Limb (tissue), 2 donors: ENCODE measurements at regions not wholly inside any gene's neighbourhood (a gene's known extent, or its start where the extent isn't known, plus 50 kb on each side); places are given as distances from the start of the nearest gene placed in this dataset.
"Not testable (repeated sequence)": the region's sequence is repeated elsewhere in the genome, so short reads cannot be mapped to it uniquely, and the experiment has no call there.

Source experiments
- DNase-seq, 2 donors: peaks; one replicate each; pipeline ENCODE4 v3.0.0-alpha.2; 2016; ENCODE audit errors: extremely low spot score in 2 of 2

DNA sequence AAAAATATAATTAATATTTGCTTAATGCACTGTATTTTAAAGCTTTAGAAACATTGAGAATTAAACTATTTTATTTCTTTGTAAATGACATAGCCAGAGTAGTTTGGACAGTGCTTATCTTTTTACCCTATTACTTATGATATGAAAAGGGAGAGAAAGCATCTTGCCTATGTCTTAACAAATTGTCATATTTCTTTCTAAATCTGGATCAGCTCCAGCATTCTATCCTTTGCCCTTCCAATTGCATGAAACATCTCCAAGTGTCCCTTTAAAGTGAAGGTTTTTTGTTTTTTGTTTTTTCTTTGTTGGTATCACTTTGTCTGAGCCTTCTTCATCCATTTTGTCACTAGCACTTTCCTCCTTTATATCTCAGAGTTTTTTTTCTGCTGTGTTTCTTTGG lies 511.6 kb upstream of the FAM174A start:
- no peak for DNase-seq

DNA sequence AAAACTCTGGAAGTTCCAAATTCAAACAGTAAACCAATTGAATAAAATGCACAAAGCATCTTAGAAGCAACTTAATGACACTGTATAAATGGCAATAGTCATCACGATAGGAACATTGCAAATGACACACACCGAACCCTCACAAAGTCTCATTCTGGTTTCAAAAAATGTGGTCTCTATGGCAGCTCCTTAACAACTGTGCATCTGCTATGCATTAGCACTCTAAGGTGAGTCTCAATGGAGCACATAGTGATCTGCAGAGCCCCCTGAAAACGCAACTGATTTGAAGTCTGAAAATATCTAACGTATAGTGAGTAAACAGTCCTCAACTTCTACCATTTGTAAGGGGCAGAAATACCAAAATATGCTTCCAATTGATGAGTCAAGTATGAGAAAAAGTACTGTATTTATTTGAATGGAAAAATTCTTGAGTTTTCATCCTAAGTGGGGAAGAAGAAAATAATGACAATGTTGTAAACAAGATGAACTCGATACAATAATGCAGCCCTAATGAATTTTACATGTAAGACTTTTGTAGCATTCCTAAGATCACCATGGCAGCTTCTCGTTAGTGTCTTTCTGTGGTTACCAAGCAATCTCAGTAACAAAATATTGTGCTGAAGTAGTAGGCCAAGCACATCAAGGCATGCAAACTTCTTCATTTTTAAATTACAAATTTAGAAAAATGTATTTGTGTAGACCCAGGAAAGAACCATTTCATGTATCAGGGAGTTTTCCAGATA lies 517.5 kb upstream of the FAM174A start:
- no peak for DNase-seq

DNA sequence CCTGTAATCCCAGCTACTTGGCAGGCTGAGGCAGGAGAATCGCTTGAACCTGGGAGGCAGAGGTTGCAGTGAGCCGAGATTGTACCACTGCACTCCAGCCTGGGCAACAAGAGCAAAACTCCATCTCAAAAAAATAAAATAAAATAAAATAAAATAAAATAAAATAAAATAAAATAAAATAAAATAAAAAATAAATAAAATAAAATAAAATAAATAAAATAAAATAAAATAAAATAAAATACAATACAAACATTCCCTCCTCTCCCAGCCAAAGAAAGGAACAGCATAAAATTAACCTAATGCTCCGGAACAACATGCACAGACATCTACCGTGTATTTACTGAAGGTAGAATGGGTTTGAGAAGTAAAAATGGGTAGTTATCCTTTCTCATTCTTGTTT lies 521.9 kb upstream of the FAM174A start:
- DNase-seq: not testable (repeated sequence)

DNA sequence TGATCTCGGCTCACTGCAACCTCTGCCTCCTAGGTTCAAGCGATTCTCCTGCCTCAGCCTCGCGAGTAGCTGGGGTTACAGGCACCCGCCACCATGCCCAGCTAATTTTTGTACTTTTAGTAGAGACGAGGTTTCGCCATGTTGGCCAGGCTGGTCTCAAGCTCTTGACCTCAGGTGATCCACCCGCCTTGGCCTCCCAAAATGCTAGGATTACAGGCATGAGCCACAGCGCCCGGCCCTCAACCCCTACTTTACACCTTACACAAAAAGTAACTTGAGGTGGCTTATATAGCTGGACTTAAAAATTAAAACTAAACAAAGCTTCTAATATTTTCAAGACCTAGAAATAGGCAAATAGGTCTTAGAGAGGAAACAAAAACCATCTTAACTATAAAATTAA lies 524.0 kb upstream of the FAM174A start:
- not testable (repeated sequence) for DNase-seq

DNA sequence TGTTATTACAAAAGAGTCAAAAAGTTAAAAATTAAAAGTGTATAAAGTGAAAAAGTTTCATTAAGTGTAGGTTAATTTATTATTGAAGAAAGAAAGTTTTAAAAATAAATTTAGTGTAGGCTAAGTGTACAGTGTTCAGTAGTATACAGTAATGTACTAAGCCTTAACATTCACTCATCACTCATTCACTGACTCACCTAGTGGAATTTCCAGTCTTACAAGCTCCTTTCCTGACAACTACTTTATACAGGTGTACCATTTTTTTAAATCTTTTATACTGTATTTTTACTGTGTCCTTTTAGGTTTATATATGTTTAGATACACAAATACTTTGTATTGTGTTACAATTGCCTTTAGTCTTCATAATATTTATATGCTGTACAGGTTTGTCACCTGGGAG lies 530.2 kb upstream of the FAM174A start:
- DNase-seq: no peak

DNA sequence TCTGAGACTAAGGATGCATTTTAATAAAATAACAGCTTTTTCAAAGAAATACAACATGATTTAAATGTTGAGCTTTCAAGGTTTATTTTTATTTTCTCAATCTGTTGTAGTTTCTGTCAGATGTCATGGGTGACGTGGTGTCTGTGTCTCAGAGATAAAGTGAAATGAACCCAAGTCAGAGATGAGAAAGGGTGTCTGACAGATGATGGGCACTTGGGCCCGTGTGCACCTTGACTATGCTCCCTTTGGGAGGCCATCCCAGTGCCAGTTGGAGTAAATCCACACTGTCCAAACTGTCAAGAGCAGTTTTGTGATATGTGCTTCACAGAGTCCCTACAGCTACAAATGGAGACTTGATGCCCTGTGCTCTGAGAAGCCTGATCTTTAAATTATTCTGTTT lies 536.9 kb upstream of the FAM174A start:
- no peak for DNase-seq

DNA sequence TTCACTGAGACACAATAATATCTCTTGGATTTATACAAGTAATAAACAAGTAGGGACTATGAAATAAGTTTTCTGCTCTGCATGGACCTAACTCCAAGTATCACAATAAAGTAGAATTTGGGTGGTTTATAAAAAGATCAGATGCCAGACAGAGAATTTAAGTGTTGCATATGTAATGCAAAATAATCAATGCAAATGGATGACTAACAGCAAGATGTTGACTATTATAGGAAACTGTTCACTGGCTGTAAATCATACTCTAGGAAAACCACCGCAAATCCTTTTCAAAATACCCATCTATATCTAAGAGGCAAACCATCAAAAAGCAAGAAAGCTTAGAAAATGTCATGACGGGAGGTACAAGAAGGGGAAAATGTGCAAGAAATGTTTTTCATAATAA lies 539.8 kb upstream of the FAM174A start:
- no peak for DNase-seq

DNA sequence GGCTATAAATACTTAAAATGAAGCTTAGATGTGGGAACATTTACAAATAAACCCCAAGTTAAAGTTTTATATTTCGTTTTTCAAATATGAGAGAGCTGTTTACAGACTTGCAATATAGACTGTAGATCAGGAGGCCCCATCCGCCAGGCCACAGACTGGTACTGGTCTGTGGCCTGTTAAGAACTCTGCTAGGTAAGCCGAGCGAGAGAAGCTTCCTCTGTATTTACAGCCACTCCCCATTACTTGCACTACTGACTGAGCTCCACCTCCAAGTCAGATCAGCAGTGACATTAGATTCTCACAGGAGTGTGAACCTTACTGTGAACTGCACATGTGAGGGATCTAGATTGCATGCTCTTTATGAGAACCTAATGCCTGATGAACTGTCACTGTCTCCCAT lies 561.4 kb upstream of the FAM174A start:
- no peak for DNase-seq

DNA sequence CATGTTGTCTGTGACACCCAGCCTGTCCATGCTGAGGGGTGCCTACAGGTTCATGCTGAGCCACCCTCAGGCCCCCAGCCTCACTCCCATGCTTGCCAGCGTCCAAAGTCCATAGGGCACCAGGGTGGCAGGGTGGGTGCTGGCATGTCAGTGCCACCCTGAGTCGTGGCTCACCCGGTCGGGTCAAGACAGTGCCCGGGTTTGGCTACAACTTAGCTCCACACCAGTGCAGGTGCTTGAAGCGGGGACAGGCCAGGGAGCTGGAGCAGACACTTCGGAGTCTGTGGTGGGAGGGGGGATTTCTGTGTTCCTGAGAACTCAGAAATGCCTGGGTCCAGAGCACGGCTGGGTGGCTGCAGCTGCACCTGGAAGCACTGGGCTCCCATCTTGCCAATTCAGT lies 579.2 kb upstream of the FAM174A start:
- DNase-seq: no peak

DNA sequence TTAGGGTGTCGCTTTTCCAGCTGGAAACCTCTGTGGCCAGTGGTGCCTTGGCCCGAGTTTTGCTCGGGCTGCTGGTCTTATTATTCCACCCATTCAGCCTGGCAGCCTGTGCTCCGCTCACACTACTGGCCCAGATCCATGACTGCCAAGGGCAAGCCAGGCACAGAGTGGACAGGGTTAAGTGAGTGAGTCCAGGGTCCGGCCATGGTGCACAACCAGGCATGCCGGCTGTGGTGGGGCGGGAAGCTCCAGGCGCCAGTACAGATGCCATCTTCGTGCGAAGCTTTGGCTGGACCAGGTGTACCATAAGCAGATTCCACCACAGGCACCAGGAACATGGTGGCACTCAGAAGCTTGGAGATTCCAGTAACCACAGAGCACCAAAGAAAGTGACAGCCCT lies 580.2 kb upstream of the FAM174A start:
- DNase-seq: no peak

DNA sequence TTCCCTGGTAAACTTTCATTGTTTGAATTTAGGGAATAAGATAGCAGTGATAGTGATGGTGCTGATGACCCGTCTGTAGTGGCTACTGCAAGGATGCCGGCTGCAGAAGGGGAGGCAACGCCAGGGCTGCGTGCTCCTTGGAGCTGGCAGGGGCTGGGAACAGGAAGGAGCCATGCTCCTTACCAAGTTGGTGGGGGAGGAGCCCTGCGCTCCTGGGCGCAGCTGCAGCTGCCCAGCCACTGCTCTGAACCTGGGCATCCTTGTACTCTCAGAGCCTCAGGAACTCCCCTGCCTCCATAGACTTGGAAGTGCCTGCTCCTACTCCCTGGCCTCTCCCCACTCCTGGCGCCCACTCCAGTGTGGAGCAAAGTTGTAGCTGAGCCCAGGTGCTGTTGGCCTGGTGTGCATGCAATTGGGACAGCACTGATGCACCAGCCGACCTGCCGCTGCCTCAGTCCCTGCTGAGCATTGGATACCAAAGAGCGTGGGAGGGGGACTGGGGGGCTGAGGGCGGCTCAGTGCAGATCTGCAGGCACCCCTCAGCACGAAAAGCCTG lies 585.1 kb upstream of the FAM174A start:
- no peak for DNase-seq

DNA sequence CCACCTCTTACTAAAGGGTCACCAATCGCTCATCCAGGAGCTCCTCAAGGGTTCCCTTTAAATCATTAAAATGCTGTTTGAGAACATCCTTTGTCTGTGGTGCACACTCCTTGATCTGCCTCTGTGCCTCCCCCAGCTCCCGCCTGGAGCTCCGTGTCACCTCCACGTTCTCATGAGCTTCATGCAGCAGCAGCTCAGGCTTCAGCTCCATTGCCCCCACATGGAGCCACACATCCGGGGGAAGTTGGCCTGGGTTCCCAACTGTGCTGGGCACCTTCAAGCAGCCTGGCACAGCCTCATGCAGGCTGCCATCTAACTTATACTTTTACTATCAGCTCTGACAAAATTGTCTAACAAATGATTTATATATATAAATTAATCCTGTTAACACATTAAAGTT lies 585.8 kb upstream of the FAM174A start:
- DNase-seq: no peak

DNA sequence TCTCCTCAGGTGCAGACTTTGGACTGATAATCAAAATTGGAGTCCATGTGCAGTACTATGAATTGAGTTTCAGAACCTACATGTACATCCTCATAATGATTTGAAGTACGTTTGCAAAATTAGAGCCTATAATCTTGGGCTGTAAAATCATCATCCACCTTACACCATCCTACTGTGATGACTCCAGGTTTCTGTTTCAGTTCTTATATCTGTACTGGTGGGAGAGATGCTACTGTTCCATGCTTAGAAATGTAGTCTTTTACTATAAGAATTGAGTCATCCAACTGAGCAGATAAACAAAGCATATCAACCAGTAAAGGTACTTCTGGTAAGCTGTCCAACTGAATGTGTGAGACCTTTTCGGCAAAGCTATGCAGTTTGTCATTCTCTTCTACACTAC lies 586.3 kb upstream of the FAM174A start:
- DNase-seq: no peak

DNA sequence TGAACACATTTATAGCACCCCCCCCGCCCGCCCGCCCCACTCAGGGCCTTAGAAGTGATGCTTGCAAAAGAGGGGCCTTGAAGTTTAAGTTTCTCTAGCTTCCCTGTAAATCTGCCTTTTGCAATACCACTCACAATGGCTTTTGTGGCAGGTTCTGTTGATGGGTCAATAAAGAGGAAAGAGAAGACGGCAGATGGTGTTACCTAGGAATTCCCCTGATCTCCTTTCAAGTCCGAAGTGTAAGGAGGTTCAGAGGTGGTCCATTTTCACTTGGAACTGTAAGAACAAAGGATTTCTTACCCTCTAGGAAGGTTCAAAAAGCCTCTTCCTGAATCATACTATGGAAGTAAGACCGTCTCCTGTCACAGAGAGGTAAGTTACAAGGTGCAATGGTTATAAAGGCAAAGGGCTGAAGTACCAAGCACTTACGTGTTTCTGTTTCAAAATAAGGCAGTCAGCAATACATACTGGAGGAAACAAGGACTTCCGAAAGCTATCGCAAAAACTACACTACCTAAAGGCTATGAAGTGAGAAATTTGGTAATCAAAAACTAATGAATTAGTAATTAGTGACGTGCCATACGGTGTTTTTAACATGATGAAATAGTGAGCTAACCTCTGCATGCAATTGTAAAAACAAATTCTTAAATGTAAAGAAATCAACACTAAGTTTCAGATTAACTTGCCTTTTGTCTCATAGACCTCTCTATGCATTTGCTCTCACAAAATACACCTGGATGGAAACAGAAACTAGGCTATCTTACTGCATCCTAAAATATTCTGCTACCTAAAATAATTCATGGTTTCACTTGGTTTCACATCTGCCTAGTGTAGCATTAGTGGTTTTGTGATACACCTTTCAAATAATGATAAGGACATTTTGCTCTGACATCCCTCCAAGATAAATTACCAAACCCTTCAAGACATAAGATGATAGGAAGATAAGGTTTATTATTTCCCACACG lies 589.4 kb upstream of the FAM174A start:
- no peak for DNase-seq

DNA sequence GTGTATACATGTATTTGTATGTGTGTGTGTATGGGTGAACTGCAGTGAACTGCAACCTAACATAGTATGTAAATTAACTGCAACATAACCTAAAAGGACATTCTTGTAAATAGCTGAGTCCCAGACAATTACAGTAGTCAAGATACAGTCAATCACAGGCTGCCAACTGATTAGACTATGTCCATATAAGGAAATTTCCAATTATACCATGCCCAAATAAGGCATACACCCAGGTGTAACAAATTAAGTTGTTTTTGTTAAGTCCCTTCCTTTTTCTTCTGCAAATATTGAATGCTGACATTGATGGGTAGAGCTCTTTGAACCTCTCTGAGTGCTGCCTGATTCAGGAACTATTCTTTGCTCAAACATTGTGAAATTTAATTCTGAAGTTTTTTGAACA lies 594.6 kb upstream of the FAM174A start:
- no peak for DNase-seq

DNA sequence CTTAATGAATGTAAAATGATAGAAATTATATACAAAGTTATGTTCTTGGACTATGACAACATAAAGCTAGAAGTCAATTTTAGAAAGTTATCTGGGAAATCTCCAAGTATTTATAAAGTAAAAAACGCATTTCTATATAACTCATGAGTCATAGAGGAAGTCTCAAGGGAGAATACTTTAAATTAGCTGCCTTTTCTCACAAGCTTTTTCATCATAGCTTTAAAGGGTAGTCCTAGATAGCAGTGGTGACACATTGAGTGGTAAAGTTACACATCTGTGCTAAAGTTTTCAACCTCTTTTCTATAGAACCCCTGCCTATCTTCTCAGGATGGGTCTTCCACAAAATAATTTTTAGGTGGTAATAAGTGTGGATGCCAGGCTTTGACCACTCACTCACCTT lies 598.3 kb upstream of the FAM174A start:
- DNase-seq: no peak

DNA sequence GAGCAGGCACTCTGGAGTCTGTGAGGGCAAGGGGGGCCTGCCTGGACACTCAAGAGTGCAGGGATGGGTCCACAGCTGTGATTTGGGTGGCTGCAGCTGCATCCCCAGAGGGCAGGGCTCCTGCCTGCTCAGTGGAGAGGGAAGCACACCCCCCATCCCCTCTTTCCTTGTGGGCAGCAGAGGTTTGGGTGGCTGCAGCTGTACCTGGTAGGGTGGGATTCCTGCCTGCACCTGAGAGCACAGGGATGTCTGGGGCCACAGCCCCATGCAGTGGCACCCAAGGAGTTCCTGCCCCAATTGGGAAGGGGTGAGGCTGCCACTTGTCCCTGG lies 605.4 kb upstream of the FAM174A start:
- no peak for DNase-seq

DNA sequence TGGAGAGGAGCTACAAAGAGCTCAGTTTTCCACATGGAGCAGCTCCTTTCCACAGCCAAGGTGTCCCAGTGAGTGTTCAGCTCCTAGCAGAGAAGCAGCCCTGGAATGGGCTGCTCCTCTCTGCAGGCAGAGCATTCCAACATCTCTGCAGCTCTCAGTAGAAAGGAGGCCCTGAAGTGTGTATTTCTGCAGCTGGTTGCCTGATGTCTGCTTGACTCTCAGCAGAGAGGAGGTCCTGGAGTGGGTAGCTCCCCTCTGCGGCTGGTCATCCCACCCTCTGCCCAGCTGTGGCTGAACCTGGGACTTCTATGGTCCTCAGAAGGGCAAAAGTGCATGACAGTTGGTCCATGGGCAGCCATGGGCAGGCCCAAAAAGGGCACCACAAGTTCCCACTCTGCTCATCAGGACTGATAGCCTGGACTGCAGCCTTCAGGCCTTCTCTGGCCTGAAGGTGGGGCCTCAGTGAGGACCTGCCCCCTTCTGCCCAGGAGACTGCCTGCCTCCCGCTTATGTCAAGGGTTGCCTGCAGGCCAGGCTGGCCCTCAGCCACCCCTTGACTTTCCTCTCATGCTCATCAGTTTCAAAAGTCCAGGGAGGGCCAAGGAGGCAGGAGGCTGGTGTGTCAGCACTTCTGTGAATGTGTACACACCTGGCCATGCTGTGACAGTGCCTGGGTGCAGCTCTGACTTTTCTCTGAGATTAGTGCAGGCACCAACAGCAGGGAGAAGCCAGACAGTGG lies 605.9 kb upstream of the FAM174A start:
- no peak for DNase-seq

DNA sequence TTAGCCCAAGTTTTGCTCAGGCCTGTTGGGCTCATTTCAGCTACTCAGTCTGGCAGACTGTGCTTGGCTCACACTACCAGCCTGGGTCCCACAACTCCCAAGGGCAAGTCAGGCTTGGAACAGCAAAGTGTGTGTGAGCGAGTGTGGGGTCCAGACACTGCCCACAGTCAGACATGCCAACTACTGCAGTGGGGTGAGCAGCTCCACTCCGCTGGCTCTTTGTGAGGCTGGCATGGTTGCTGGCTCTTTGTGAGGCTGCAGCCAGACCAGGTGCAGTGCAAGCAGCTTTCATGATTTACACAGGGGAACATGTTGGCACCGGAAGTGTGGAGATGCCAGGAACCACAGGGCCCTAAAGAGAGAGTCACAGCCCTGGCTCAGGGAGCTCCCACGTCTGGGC lies 606.7 kb upstream of the FAM174A start:
- DNase-seq: no peak

DNA sequence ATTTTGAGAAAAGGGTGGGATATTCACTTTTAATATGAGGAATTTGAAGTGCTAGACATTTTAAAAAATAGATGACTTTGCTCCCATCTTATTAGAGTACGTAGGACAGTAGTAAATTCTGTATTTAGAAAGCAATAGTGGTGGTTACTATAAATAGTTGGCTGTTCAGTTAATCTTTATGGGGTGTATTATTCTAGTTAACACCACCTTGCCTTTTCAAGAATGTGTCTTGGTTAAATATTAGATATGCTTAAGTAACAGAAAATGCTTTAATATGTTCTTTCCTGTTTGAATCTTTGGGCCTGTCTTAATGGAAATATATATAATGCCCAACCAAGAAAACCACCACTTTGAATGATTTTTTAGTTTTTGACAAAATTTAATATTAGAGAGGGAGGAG lies 608.7 kb upstream of the FAM174A start:
- no peak for DNase-seq

DNA sequence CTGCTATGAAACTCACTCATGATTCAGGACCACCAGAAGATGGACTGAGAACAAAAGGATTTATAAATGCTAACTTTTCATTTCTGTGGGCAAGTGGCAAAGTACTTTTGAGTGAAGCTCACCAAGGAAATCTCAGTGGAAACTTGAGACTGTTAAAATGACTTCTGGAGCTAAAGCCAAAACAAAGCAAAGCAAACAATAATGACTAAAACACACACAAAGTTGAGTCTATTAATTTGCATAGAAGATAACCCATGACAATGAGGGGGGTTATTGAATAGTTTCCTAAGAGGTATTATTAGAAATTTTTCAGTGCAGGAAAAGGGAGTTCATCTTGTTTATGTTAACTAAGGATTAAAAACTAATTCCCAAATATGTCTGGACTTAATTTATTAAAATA lies 612.8 kb upstream of the FAM174A start:
- no peak for DNase-seq

DNA sequence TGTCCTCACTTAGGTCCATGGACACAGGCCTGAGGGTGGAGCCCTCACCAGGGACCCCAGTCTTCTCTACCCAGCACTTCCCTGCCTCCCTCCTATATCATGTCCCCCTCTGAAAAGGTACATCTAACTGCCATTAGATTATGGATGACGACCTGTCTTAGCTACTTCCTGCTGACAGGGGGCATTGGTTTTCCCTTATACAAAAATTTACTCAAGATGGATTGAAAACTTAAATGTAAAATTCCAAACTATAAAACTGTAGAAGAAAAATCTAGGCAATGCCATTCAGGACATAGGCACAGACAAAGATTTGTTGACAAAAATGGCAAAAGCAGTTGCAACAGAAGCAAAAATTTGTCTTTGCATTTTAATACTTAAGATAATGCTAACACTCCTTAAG lies 623.2 kb upstream of the FAM174A start:
- DNase-seq: no peak
